ENCODE measurements at regions not wholly inside any gene's neighbourhood (a gene's known extent, or its start where the extent isn't known, plus 50 kb on each side); places are given as distances from the start of the nearest gene placed in this dataset.
"Not testable (repeated sequence)": the region's sequence is repeated elsewhere in the genome, so short reads cannot be mapped to it uniquely, and the experiment has no call there.

- no peak for TF ChIP-seq POLR2A (IDR thresholded peaks at IDR 0.05; ENCODE audit: low read depth, low read length)
- TF ChIP-seq POLR2AphosphoS5 (IDR thresholded peaks at IDR 0.05; ENCODE audit: low read depth, low read length): no peak
- no peak for TF ChIP-seq TAF1 (IDR thresholded peaks at IDR 0.05; ENCODE audit: borderline replicate concordance, low read depth, low read length)
- DNase-seq (ENCODE audit: insufficient read length) (no peak), FAIRE-seq (peak; percentile 5)
Measured at GRCh38 chr5:113735751-113736150, 222.3 kb downstream of the YTHDC2 start.

GRCh38 chr5:113742176-113742575 is 228.7 kb downstream of the YTHDC2 start:
- FAIRE-seq (no peak), DNase-seq (ENCODE audit: insufficient read length) (no peak)
- TF ChIP-seq POLR2A (IDR thresholded peaks at IDR 0.05; ENCODE audit: low read depth, low read length) (no peak), TAF1 (IDR thresholded peaks at IDR 0.05; ENCODE audit: borderline replicate concordance, low read depth, low read length) (no peak)

- TF ChIP-seq POLR2A (IDR thresholded peaks at IDR 0.05; ENCODE audit: low read depth, low read length): no peak
- no peak for TF ChIP-seq TAF1 (IDR thresholded peaks at IDR 0.05; ENCODE audit: borderline replicate concordance, low read depth, low read length)
- TF ChIP-seq POLR2AphosphoS5 (IDR thresholded peaks at IDR 0.05; ENCODE audit: low read depth, low read length): no peak
- FAIRE-seq (no peak), DNase-seq (ENCODE audit: insufficient read length) (no peak)
Measured at GRCh38 chr5:113742639-113743038, 229.1 kb downstream of the YTHDC2 start.

- DNase-seq (ENCODE audit: insufficient read length) (no peak), FAIRE-seq (no peak)
- TF ChIP-seq POLR2A (IDR thresholded peaks at IDR 0.05; ENCODE audit: low read depth, low read length) (no peak), POLR2AphosphoS5 (IDR thresholded peaks at IDR 0.05; ENCODE audit: low read depth, low read length) (no peak), TAF1 (IDR thresholded peaks at IDR 0.05; ENCODE audit: borderline replicate concordance, low read depth, low read length) (no peak)
Measured at GRCh38 chr5:113748403-113748802, 234.9 kb downstream of the YTHDC2 start.

GRCh38 chr5:113749334-113749733 is 235.8 kb downstream of the YTHDC2 start:
- no peak for TF ChIP-seq POLR2AphosphoS5 (IDR thresholded peaks at IDR 0.05; ENCODE audit: low read depth, low read length)
- no peak for TF ChIP-seq TAF1 (IDR thresholded peaks at IDR 0.05; ENCODE audit: borderline replicate concordance, low read depth, low read length)
- TF ChIP-seq POLR2A (IDR thresholded peaks at IDR 0.05; ENCODE audit: low read depth, low read length): no peak
- FAIRE-seq: no peak
- no peak for DNase-seq (ENCODE audit: insufficient read length)

- not testable (repeated sequence) for DNase-seq (ENCODE audit: insufficient read length); FAIRE-seq
Measured at GRCh38 chr5:113753182-113753581, 239.7 kb downstream of the YTHDC2 start.

- DNase-seq (ENCODE audit: insufficient read length) (no peak), FAIRE-seq (no peak)
- TF ChIP-seq POLR2AphosphoS5 (IDR thresholded peaks at IDR 0.05; ENCODE audit: low read depth, low read length): no peak
- TF ChIP-seq TAF1 (IDR thresholded peaks at IDR 0.05; ENCODE audit: borderline replicate concordance, low read depth, low read length): no peak
Measured at GRCh38 chr5:113755516-113755915, 242.0 kb downstream of the YTHDC2 start.

GRCh38 chr5:113757508-113757907 is 244.0 kb downstream of the YTHDC2 start:
- FAIRE-seq (no peak), DNase-seq (ENCODE audit: insufficient read length) (no peak)
- TF ChIP-seq POLR2A (IDR thresholded peaks at IDR 0.05; ENCODE audit: low read depth, low read length): no peak
- no peak for TF ChIP-seq TAF1 (IDR thresholded peaks at IDR 0.05; ENCODE audit: borderline replicate concordance, low read depth, low read length)
- TF ChIP-seq POLR2AphosphoS5 (IDR thresholded peaks at IDR 0.05; ENCODE audit: low read depth, low read length): no peak

- DNase-seq (ENCODE audit: insufficient read length) (no peak), FAIRE-seq (no peak)
- no peak for TF ChIP-seq POLR2A (IDR thresholded peaks at IDR 0.05; ENCODE audit: low read depth, low read length)
- no peak for TF ChIP-seq POLR2AphosphoS5 (IDR thresholded peaks at IDR 0.05; ENCODE audit: low read depth, low read length)
- TF ChIP-seq TAF1 (IDR thresholded peaks at IDR 0.05; ENCODE audit: borderline replicate concordance, low read depth, low read length): no peak
Measured at GRCh38 chr5:113759505-113759904, 246.0 kb downstream of the YTHDC2 start.

- FAIRE-seq (no peak), DNase-seq (ENCODE audit: insufficient read length) (no peak)
- TF ChIP-seq POLR2AphosphoS5 (IDR thresholded peaks at IDR 0.05; ENCODE audit: low read depth, low read length) (no peak), POLR2A (IDR thresholded peaks at IDR 0.05; ENCODE audit: low read depth, low read length) (no peak)
Measured at GRCh38 chr5:113760486-113760885, 247.0 kb downstream of the YTHDC2 start.

GRCh38 chr5:113761594-113761993 is 248.1 kb downstream of the YTHDC2 start:
- no peak for FAIRE-seq
- TF ChIP-seq TAF1 (IDR thresholded peaks at IDR 0.05; ENCODE audit: borderline replicate concordance, low read depth, low read length): no peak
- TF ChIP-seq POLR2AphosphoS5 (IDR thresholded peaks at IDR 0.05; ENCODE audit: low read depth, low read length): no peak
- no peak for TF ChIP-seq POLR2A (IDR thresholded peaks at IDR 0.05; ENCODE audit: low read depth, low read length)
- DNase-seq (ENCODE audit: insufficient read length): no peak

GRCh38 chr5:113764382-113764781 is 250.9 kb downstream of the YTHDC2 start:
- no peak for FAIRE-seq
- no peak for TF ChIP-seq TAF1 (IDR thresholded peaks at IDR 0.05; ENCODE audit: borderline replicate concordance, low read depth, low read length)
- no peak for TF ChIP-seq POLR2AphosphoS5 (IDR thresholded peaks at IDR 0.05; ENCODE audit: low read depth, low read length)
- TF ChIP-seq POLR2A (IDR thresholded peaks at IDR 0.05; ENCODE audit: low read depth, low read length): no peak
- DNase-seq (ENCODE audit: insufficient read length): no peak

- DNase-seq (ENCODE audit: insufficient read length); FAIRE-seq: not testable (repeated sequence)
Measured at GRCh38 chr5:113766827-113767226, 253.3 kb downstream of the YTHDC2 start.

All from GM12892 (cell line).